GM19238 (cell line): ENCODE measurements at regions not wholly inside any gene's neighbourhood (a gene's known extent, or its start where the extent isn't known, plus 50 kb on each side); places are given as distances from the start of the nearest gene placed in this dataset.

ENCODE experiments used
- DNase-seq: peaks from one replicate; pipeline ENCODE4 v3.0.0; 2011; ENCODE audit warnings: low spot score; ENCODE audit not compliant: insufficient read length

DNA sequence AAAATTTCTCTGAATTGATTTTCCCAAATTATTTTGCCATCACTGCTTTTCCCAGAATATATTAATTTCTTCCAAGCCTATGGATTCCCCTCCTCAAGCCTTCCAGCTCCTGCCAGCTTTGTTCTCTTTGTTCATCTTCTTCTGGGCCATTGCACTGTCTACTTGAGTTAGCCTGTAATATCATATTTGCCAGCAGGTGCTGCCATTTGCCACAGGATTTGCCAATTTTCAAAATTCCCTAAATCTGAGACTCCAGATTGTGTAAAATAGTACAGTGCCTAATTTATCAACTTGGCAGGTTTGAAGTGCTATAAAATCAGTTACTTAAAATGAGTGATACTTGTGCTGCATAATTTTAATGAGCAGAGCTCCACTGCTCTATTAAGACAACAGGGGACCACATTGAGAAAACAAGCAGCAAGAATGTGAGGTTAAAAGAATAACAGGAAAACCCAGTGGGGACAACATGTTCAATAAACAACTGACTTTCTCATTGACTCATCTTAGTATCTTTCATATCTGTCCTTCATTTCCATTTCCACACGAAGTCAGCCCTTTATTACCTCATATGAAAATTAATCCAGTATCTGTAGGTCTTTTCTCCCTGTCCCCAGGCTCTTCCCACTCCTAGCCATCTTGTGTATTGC lies 84.6 kb upstream of the CCDC196 start:
- DNase-seq, result no peak

- DNase-seq, result no peak
Measured at GRCh38 chr14:66403183-66403582, 83.0 kb upstream of the CCDC196 start.

- no peak for DNase-seq
Measured at GRCh38 chr14:66404051-66404545, 82.1 kb upstream of the CCDC196 start.

DNA sequence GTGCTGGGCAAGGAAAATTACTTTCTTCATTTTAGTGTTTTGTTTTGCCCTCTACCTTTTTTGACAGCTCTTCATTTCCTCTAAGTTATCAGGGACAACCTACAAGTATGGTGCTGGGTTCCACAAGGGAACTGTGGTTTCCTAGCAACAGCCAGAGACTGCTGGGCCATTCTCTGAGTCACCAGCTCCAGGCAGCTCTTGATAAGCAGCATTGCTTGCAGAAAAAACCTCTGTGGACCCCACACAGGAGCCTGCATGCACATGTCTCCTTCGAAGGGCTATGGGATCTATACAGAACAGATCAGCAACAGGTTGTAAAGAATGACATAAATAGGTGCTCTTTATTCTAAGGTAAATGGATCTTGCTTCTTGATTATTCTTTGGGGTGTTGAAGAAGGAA lies 81.0 kb upstream of the CCDC196 start:
- DNase-seq, result no peak

- no peak for DNase-seq
Measured at GRCh38 chr14:66413901-66414300, 72.3 kb upstream of the CCDC196 start.

DNA sequence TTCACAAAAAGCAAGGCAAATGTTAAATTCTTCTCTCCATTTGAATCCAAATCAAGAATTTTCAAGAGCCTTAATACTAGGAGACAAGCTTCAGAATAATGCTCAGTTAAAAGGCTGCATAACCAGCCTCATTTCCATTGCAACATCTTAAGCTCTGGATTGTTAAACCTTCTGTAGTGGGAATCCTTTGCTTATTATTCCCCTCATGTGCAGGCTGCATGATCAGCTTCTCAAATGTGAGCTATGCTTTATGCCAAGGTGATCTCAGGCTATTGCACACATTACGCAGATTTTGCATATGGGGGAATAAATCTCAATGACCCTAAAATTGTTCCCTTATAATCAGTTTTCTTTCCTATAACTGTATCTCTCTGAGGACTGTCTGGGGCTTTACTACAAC lies 71.7 kb upstream of the CCDC196 start:
- no peak for DNase-seq

DNA sequence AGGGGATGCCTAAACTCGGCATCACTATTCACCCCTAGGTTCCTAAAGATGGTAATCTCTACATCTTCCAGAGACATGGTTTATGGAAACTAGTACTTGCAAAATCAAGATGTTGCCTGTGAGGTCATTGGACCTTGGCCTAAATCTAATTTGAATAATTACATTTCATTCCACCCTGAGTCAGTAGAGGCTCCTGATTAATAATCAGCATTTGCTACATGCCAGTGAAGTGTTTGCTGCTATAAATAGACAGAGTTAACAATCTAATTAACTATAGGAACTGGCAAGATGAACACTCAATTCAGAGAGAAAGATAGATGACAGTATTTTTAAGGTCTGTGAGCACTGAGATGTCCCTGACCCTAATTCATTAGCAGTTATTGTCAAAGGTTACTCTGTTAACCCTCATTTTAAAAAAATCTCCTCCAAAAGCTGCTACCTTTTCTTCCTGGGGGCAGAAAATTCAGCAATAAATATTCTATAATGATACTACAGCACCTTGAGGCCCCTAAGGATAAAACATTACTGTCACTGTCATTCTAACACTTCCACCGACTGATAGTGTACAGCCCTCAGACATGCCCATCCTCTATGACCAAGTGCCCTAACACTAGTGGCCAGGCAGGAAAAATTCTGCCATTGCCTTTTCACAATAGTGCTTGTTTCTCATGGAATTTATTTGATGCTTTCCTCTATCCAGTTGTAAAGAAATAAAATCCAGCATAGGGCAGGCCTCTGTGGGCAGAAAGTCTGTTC lies 65.7 kb upstream of the CCDC196 start:
- no peak for DNase-seq

GRCh38 chr14:66421990-66422946 lies 63.9 kb upstream of the CCDC196 start:
- DNase-seq, result no peak

DNA sequence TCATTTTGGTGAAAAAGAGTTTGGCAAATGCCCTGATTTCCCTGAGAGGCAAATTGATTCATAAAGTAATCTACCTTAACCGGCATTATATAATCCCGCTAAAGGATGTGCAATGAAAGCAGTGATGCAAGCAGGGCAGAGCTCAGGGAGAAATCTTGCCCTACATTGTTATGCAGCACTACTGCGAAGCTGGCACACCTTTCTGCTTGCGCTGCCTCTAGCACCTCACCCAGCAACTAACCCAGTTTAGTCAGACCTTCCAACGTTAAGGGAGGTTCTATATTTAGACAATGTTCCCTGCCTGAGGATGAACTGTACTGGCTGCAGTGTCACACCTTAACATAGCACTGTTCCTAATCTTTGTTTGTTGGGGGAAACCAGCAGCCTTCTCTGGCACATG lies 60.8 kb upstream of the CCDC196 start:
- no peak for DNase-seq

DNA sequence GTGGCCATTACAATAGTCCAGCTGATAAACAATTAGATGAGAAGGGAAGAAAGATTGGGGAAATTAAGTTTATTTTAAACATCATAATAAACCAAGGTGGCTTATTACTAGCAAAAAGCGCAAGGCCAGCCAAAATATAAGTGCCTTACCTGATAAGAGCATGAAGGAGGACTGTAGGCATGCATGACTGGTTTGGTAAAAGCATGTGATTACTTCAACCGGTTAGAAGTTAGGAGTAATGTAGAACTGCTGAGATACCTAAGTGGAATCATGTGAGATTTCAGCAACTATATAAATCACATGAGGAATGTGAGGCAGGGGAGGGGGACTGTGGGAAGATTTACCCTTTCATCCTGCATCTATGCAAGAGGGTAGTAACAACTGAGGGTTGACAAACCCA lies 59.7 kb upstream of the CCDC196 start:
- no peak for DNase-seq

DNA sequence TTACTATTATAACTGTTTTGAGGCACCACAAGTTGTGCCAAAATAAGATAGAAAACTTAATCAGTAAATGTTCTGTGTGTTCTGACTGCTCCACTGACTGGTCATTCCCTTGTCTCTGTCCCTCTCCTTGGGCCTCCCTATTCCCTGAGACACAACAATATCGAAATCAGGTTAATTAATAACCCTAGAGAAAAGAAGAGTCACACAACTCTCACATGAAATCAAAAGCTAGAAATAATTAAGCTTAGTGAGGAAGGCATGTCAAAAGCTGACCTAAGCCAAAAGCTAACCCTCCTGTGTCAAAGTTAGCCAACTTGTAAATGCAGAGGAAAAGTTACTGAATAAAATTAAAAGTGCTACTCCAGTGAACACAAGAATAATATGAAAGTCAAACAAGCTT lies 53.8 kb upstream of the CCDC196 start:
- DNase-seq, result no peak

DNA sequence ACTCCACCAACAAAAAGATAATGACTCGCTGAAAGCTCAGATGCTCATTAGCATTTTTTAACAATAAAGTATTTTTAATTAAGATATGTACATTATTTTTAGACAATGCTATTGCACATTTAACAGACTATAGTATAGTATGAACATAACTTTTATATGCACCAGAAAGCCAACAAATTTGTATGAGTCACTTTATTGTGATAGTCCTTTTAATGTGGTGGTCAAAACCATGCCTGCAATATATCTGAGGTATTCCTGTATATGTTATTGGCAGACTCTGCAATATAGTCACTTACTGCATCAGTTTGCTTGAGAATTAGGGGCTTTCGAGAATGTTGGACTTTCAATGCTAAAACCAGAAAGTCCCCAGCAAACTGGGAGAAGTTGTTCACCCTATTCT lies 51.7 kb upstream of the CCDC196 start:
- no peak for DNase-seq

GRCh38 chr14:66435683-66436082 lies 50.5 kb upstream of the CCDC196 start:
- DNase-seq, result no peak
